GM12878 (cell line): ENCODE measurements at regions not wholly inside any gene's neighbourhood (a gene's known extent, or its start where the extent isn't known, plus 50 kb on each side); places are given as distances from the start of the nearest gene placed in this dataset.

Experiments
- ATAC-seq: fragments of 200-7000 bp; cut with Tn5 transposase; 3 replicates; pipeline ENCODE4 v1.9.1; 2020; ENCODE audit warnings: mild to moderate bottlenecking, moderate library complexity
- BruUV-seq: library from RNA; stranded (reverse); fragments of 400-500 nt; replicated peaks from 2 replicates; lab custom pipeline; 2021; lab: Mats Ljungman, UMichigan
- CTCF ChIA-PET: fragments of 300-600 bp; sonication (Branson Sonifier 250); formaldehyde crosslinking; extraction: SDS; loops from one replicate; lab custom pipeline; 2021; ENCODE audit warnings: inconsistent platforms; lab: Yijun Ruan, JAX
- POLR2A ChIA-PET: fragments of 350-600 bp; formaldehyde crosslinking; extraction: SDS; loops from one replicate; lab custom pipeline; 2021; ENCODE audit warnings: inconsistent platforms; lab: Charles Lee
- RAD21 ChIA-PET: fragments of 300-600 bp; sonication (Branson Sonifier 250); formaldehyde crosslinking; loops from one replicate; lab custom pipeline; 2023; ENCODE audit warnings: antibody characterized with exemption; ENCODE audit not compliant: unreplicated experiment; lab: Charles Lee
- SMC1A ChIA-PET: fragments of 300-600 bp; sonication (Branson Sonifier 250); formaldehyde crosslinking; loops from one replicate; lab custom pipeline; 2023; ENCODE audit not compliant: unreplicated experiment, uncharacterized antibody; lab: Charles Lee
- DNase-seq: peaks from one replicate; pipeline ENCODE4 v3.0.0-alpha.2; 2011; ENCODE audit warnings: low read depth, low spot score
- FAIRE-seq: peaks from 3 replicates; lab custom pipeline; 2011; peaks lifted over from hg19 to GRCh38; lab: Jason Lieb, UNC
- H2AFZ ChIP-seq: 2 replicates; pipeline ENCODE4 v1.6.0; 2011; ENCODE audit warnings: low read depth, low read length, control low read depth; ENCODE audit not compliant: control insufficient read depth
- H3K27ac ChIP-seq: 2 replicates; pipeline ENCODE4 v1.5.1; 2011; ENCODE audit warnings: control low read depth; ENCODE audit not compliant: control insufficient read depth, insufficient read depth
- H3K27me3 ChIP-seq, 2 experiments: replicated peaks in 1 of 2; 2 replicates each; pipeline versions ENCODE4 v1.6.0 to v1.6.1; 2011; ENCODE audit warnings: low read length in 1 of 2; ENCODE audit not compliant: control insufficient read depth in 2 of 2, insufficient read depth in 2 of 2
- H3K36me3 ChIP-seq, 2 experiments: 2 replicates each; pipeline ENCODE4 v1.5.1; 2011; ENCODE audit warnings: low read length in 1 of 2; ENCODE audit not compliant: control insufficient read depth in 2 of 2, insufficient read depth in 2 of 2
- H3K4me1 ChIP-seq: 2 replicates; pipeline ENCODE4 v1.6.1; 2011; ENCODE audit warnings: mild to moderate bottlenecking, low read length, moderate library complexity, mixed read lengths; ENCODE audit not compliant: control insufficient read depth, insufficient read depth
- H3K4me2 ChIP-seq: 2 replicates; pipeline ENCODE4 v1.6.0; 2011; ENCODE audit warnings: control low read depth; ENCODE audit not compliant: control insufficient read depth, insufficient read depth
- H3K4me3 ChIP-seq: fragments of 200-600 bp; sonication (generic); 2 replicates; pipeline ENCODE4 v1.5.1; 2016
- H3K79me2 ChIP-seq: 2 replicates; pipeline ENCODE4 v1.6.0; 2011; ENCODE audit warnings: low read length; ENCODE audit not compliant: control insufficient read depth, insufficient read depth
- H3K9ac ChIP-seq: 2 replicates; pipeline ENCODE4 v1.8.0; 2011; ENCODE audit warnings: low read length, control low read depth, mixed read lengths; ENCODE audit not compliant: control insufficient read depth, insufficient read depth
- H3K9me3 ChIP-seq: replicated peaks from 3 replicates; pipeline ENCODE4 v1.5.1; 2011; ENCODE audit warnings: mild to moderate bottlenecking, low read length; ENCODE audit not compliant: control insufficient read depth, insufficient read depth
- H4K20me1 ChIP-seq: 2 replicates; pipeline ENCODE4 v1.6.0; 2011; ENCODE audit not compliant: control insufficient read depth, insufficient read depth
- EED ChIP-seq: sonication (generic); IDR thresholded peaks from 2 replicates; pipeline ENCODE4 v1.6.1; 2016; ENCODE audit warnings: antibody characterized with exemption, low read depth
- ESRRA ChIP-seq: IDR thresholded peaks from 2 replicates; pipeline ENCODE4 v1.6.1; 2012; ENCODE audit warnings: mild to moderate bottlenecking, low read length, improper control_type of control experiment
- ETV6 ChIP-seq, 2 experiments: fragments of 450-650 bp in 1 of 2; IDR thresholded peaks in 1 of 2; conservative IDR thresholded peaks in 1 of 2; 2 replicates each; pipeline ENCODE4 v1.6.1; 2014; ENCODE audit warnings: antibody characterized with exemption in 1 of 2, borderline replicate concordance in 1 of 2, low read depth in 1 of 2, mild to moderate bottlenecking in 1 of 2, moderate library complexity in 1 of 2
- EZH2 ChIP-seq: IDR thresholded peaks from 2 replicates; pipeline ENCODE4 v1.6.1; 2012; ENCODE audit warnings: low read depth, mild to moderate bottlenecking, control low read depth, inconsistent platforms, low read length, borderline replicate concordance; ENCODE audit not compliant: control insufficient read depth
- FOXK2 ChIP-seq: fragments of 450-650 bp; IDR thresholded peaks from 2 replicates; pipeline ENCODE4 v1.6.1; 2017; ENCODE audit warnings: mild to moderate bottlenecking, moderate library complexity
- HDGF ChIP-seq: fragments of 450-650 bp; IDR thresholded peaks from 2 replicates; pipeline ENCODE4 v1.6.1; 2016; ENCODE audit warnings: antibody characterized with exemption
- KAT2A ChIP-seq: conservative IDR thresholded peaks from 2 replicates; pipeline ENCODE4 v1.6.1; 2011; ENCODE audit warnings: low read depth, low read length; ENCODE audit not compliant: control insufficient read depth
- KLF5 ChIP-seq: fragments of 450-650 bp; IDR thresholded peaks from 2 replicates; pipeline ENCODE4 v1.6.1; 2014; ENCODE audit warnings: mild to moderate bottlenecking; ENCODE audit not compliant: partially characterized antibody
- MLLT1 ChIP-seq: fragments of 450-650 bp; IDR thresholded peaks from 2 replicates; pipeline ENCODE4 v1.6.1; 2016; ENCODE audit warnings: mild to moderate bottlenecking
- MYB ChIP-seq: fragments of 150-350 bp; IDR thresholded peaks from 2 replicates; pipeline ENCODE4 v1.6.1; 2014; ENCODE audit warnings: mild to moderate bottlenecking, low read depth, low read length, borderline replicate concordance
- PAX8 ChIP-seq: fragments of 450-650 bp; IDR thresholded peaks from 2 replicates; pipeline ENCODE4 v1.6.1; 2017; ENCODE audit warnings: mild to moderate bottlenecking, moderate library complexity
- POLR2AphosphoS2 ChIP-seq: IDR thresholded peaks from 2 replicates; pipeline ENCODE4 v1.6.1; 2011; ENCODE audit warnings: low read depth, mild to moderate bottlenecking, low read length, improper control_type of control experiment, moderate library complexity
- POU2F2 ChIP-seq: IDR thresholded peaks from 3 replicates; pipeline ENCODE4 v1.6.1; 2011; ENCODE audit warnings: low read depth, mild to moderate bottlenecking, low read length, borderline replicate concordance
- SMAD5 ChIP-seq: IDR thresholded peaks from 2 replicates; pipeline ENCODE4 v1.6.1; 2016; ENCODE audit warnings: antibody characterized with exemption, low read depth
- SMARCA5 ChIP-seq: fragments of 450-650 bp; IDR thresholded peaks from 2 replicates; pipeline ENCODE4 v1.6.1; 2017; ENCODE audit warnings: mild to moderate bottlenecking
- SP1 ChIP-seq: IDR thresholded peaks from one replicate; pipeline ENCODE4 v1.6.1; 2011; ENCODE audit warnings: low read depth, low read length
- SPI1 ChIP-seq: IDR thresholded peaks from 2 replicates; pipeline ENCODE4 v1.6.1; 2011; ENCODE audit warnings: low read depth, mild to moderate bottlenecking, low read length, moderate library complexity, borderline replicate concordance; ENCODE audit not compliant: insufficient read depth
- STAT1 ChIP-seq: fragments of 450-650 bp; conservative IDR thresholded peaks from 2 replicates; pipeline ENCODE4 v1.6.1; 2014; ENCODE audit warnings: antibody characterized with exemption, mild to moderate bottlenecking
- TARDBP ChIP-seq: IDR thresholded peaks from 2 replicates; pipeline ENCODE4 v1.6.1; 2016; ENCODE audit warnings: borderline replicate concordance
- USF2 ChIP-seq: IDR thresholded peaks from 2 replicates; pipeline ENCODE4 v1.6.1; 2011; ENCODE audit warnings: low read depth, low read length, improper control_type of control experiment, borderline replicate concordance
- WGBS: methylation state at CpG from one replicate; pipeline ENCODE4 v1.1.6; 2016; ENCODE audit warnings: low lambda C conversion rate; ENCODE audit not compliant: insufficient replicate concordance, insufficient coverage; ENCODE audit errors: missing lambda C conversion rate; 5-methylcytosine and 5-hydroxymethylcytosine counted together
- in situ Hi-C: fragments of 300-500 bp; cut with MboI; formaldehyde crosslinking; loops from 9 replicates; pipeline ENCODE4 v1.14.3; 2018; ENCODE audit warnings: mixed read lengths
- intact Hi-C: fragments of 100-400 bp; cut with micrococcal nuclease; formaldehyde crosslinking; loops from one replicate; pipeline ENCODE4 v1.14.2; 2022; ENCODE audit not compliant: unreplicated experiment

GRCh38 chr5:12965804-12966203, 978.7 kb downstream of the DNAH5 start:
- no peak overlapping the region for H3K4me3 ChIP-seq
- H3K9me3 ChIP-seq, result no peaks in the 10 kb centered on the region
- H4K20me1 ChIP-seq, result no peaks in the 10 kb centered on the region
- no peaks in the 10 kb centered on the region for H3K27me3 ChIP-seq
- in situ Hi-C loops (no loop called here), intact Hi-C loops (no loop called here)
- no peak overlapping the region for H3K9ac ChIP-seq
- H2AFZ ChIP-seq, result no peak overlapping the region
- no peak overlapping the region for H3K27ac ChIP-seq
- FAIRE-seq (no peak), ATAC-seq (no peak), DNase-seq (no peak)
- no TSS peak for BruUV-seq
- H3K4me2 ChIP-seq, result no peak overlapping the region
- H3K36me3 ChIP-seq, result no peaks in the 10 kb centered on the region
- ChIA-PET SMC1A (no interaction called here), POLR2A (no interaction called here), RAD21 (no interaction called here), CTCF (no interaction called here)
- no peaks in the 10 kb centered on the region for H3K4me1 ChIP-seq
- WGBS, result 51% methylated on average over 4 of the region's 4 CpGs
- TF ChIP-seq SP1, result no peak
- TF ChIP-seq SMAD5, result no peak
- TF ChIP-seq STAT1, result no peak
- no peak for TF ChIP-seq TARDBP
- TF ChIP-seq SPI1, result no peak
- no peak for TF ChIP-seq PAX8
- TF ChIP-seq MLLT1, result no peak
- no peak for TF ChIP-seq USF2
- TF ChIP-seq EED, result no peak
- TF ChIP-seq EZH2, result no peak
- no peak for TF ChIP-seq KLF5
- TF ChIP-seq ESRRA, result no peak
- TF ChIP-seq FOXK2, result no peak
- no peak for TF ChIP-seq ETV6 (conservative IDR thresholded peaks at IDR 0.05 in 1 of 2, IDR thresholded peaks at IDR 0.05 in 1 of 2; ENCODE audit: borderline replicate concordance in 1 of 2, low read depth in 1 of 2)
- TF ChIP-seq POU2F2, result no peak
- TF ChIP-seq SMARCA5, result no peak
- no peak for TF ChIP-seq HDGF
- no peak for TF ChIP-seq MYB
- TF ChIP-seq KAT2A, result no peak
- no peak for TF ChIP-seq POLR2AphosphoS2
- no peaks in the 10 kb centered on the region for H3K79me2 ChIP-seq
